Hepatocyte (in vitro differentiated cells): ENCODE measurements at regions not wholly inside any gene's neighbourhood (a gene's known extent, or its start where the extent isn't known, plus 50 kb on each side); places are given as distances from the start of the nearest gene placed in this dataset.

Experiments used
- EZH2 ChIP-seq: fragments of 200-600 bp; sonication (generic); IDR thresholded peaks from 2 replicates; pipeline ENCODE4 v1.6.1; 2016; ENCODE audit warnings: antibody characterized with exemption, mild to moderate bottlenecking, borderline replicate concordance
- TF ChIP-seq, protein P1 (sequence below): fragments of 200-600 bp; sonication (generic); IDR thresholded peaks from 2 replicates; pipeline ENCODE4 v1.5.1; 2016; ENCODE audit warnings: antibody characterized with exemption, mild to moderate bottlenecking; ENCODE audit not compliant: poor library complexity

DNA sequence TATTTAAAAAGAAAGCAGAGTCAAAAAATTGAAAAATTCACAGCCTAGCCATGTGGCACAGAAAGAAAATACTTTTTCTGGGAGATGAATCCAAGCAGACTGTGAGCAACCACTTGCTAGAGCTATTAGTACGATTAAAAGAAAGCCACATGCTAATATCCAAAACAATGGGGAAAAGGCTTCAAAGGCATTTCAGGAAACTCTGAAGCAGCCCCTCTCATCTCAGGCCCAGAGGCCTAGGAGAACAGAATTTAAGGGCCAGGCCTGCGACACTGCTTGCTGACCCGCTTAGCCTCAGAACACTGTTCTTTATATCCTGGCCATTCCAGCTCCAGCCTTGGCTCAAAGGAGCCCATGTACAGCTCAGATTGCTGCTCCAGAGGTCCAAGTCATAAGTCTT lies 1257.0 kb upstream of the CDH18 start:
- TF ChIP-seq EZH2: no peak
- TF ChIP-seq, protein P1, sequence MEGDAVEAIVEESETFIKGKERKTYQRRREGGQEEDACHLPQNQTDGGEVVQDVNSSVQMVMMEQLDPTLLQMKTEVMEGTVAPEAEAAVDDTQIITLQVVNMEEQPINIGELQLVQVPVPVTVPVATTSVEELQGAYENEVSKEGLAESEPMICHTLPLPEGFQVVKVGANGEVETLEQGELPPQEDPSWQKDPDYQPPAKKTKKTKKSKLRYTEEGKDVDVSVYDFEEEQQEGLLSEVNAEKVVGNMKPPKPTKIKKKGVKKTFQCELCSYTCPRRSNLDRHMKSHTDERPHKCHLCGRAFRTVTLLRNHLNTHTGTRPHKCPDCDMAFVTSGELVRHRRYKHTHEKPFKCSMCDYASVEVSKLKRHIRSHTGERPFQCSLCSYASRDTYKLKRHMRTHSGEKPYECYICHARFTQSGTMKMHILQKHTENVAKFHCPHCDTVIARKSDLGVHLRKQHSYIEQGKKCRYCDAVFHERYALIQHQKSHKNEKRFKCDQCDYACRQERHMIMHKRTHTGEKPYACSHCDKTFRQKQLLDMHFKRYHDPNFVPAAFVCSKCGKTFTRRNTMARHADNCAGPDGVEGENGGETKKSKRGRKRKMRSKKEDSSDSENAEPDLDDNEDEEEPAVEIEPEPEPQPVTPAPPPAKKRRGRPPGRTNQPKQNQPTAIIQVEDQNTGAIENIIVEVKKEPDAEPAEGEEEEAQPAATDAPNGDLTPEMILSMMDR: no peak
